ENCODE measurements at regions not wholly inside any gene's neighbourhood (a gene's known extent, or its start where the extent isn't known, plus 50 kb on each side); places are given as distances from the start of the nearest gene placed in this dataset.

GRCh38 chr3:70779296-70779695 is 466.9 kb upstream of the MDFIC2 start:
- no peak for TF ChIP-seq HMGXB4 (CRISPR knock-in tag; IDR thresholded peaks at IDR 0.05)
- no peak for TF ChIP-seq MAX (CRISPR knock-in tag; IDR thresholded peaks at IDR 0.05)
- TF ChIP-seq CTCF (IDR thresholded peaks at IDR 0.05) = no peak
- no peak for TF ChIP-seq ATF1 (CRISPR knock-in tag; IDR thresholded peaks at IDR 0.05)
- TF ChIP-seq CREM (CRISPR knock-in tag; IDR thresholded peaks at IDR 0.05) = no peak
- TF ChIP-seq SOX15 (CRISPR knock-in tag; IDR thresholded peaks at IDR 0.05) = no peak
- TF ChIP-seq IRF1 (CRISPR knock-in tag; IDR thresholded peaks at IDR 0.05) = no peak

Data from WTC11 (cell line).